ENCODE measurements at regions not wholly inside any gene's neighbourhood (a gene's known extent, or its start where the extent isn't known, plus 50 kb on each side); places are given as distances from the start of the nearest gene placed in this dataset.
"Not testable (repeated sequence)": the region's sequence is repeated elsewhere in the genome, so short reads cannot be mapped to it uniquely, and the experiment has no call there.

DNA sequence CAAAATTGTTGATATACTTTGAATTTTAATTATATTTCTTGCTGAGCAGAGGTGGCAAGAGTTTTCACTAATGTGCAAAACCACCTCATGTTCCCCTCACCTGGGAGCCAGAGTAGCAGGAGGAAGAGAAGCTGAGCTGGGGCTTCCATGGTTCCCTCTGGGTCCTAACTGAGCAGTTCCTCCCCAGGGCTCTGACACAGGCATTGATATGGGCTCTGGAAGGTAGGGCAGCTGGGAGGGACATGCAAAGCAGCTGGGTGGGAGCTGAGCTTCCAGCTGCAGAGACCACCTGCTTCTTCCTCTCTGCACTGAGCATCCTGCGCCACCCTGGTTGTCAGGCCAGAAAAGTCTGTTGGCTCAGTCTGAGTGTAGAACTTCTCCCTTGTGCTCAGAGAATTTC, 336.1 kb downstream of the RPIA start:
- TF ChIP-seq, protein P1, sequence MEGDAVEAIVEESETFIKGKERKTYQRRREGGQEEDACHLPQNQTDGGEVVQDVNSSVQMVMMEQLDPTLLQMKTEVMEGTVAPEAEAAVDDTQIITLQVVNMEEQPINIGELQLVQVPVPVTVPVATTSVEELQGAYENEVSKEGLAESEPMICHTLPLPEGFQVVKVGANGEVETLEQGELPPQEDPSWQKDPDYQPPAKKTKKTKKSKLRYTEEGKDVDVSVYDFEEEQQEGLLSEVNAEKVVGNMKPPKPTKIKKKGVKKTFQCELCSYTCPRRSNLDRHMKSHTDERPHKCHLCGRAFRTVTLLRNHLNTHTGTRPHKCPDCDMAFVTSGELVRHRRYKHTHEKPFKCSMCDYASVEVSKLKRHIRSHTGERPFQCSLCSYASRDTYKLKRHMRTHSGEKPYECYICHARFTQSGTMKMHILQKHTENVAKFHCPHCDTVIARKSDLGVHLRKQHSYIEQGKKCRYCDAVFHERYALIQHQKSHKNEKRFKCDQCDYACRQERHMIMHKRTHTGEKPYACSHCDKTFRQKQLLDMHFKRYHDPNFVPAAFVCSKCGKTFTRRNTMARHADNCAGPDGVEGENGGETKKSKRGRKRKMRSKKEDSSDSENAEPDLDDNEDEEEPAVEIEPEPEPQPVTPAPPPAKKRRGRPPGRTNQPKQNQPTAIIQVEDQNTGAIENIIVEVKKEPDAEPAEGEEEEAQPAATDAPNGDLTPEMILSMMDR (IDR thresholded peaks at IDR 0.05): not testable (repeated sequence)
- not testable (repeated sequence) for TF ChIP-seq POLR2A (IDR thresholded peaks at IDR 0.05)
